GOT3 (cell line): ENCODE measurements at regions not wholly inside any gene's neighbourhood (a gene's known extent, or its start where the extent isn't known, plus 50 kb on each side); places are given as distances from the start of the nearest gene placed in this dataset.

Source experiments
- DNase-seq: peaks from one replicate; lab custom pipeline; 2025; ENCODE audit warnings: mixed read lengths; lab: John Stamatoyannopoulos, UW

- DNase-seq: no peak
These were observed 77.7 kb upstream of the MAP4K3 start for GRCh38 chr2:39514825-39515224.

- no peak for DNase-seq
These were observed 78.3 kb upstream of the MAP4K3 start for GRCh38 chr2:39515273-39515896.

GRCh38 chr2:39515897-39516346 is 78.8 kb upstream of the MAP4K3 start:
- no peak for DNase-seq

- DNase-seq: no peak
These were observed 79.4 kb upstream of the MAP4K3 start for GRCh38 chr2:39516347-39517101.

- no peak for DNase-seq
These were observed 80.0 kb upstream of the MAP4K3 start for GRCh38 chr2:39517102-39517436.

- DNase-seq: no peak
These were observed 80.5 kb upstream of the MAP4K3 start for GRCh38 chr2:39517622-39518021.

GRCh38 chr2:39519886-39520285 is 82.8 kb upstream of the MAP4K3 start:
- DNase-seq: no peak

- no peak for DNase-seq
These were observed 84.9 kb upstream of the MAP4K3 start for GRCh38 chr2:39521876-39522517.

GRCh38 chr2:39522518-39522877 is 85.4 kb upstream of the MAP4K3 start:
- no peak for DNase-seq

GRCh38 chr2:39523308-39524044 is 86.4 kb upstream of the MAP4K3 start:
- no peak for DNase-seq

GRCh38 chr2:39524061-39524460 is 87.0 kb upstream of the MAP4K3 start:
- no peak for DNase-seq

GRCh38 chr2:39524756-39525635 is 87.9 kb upstream of the MAP4K3 start:
- no peak for DNase-seq

- DNase-seq: no peak
These were observed 88.7 kb upstream of the MAP4K3 start for GRCh38 chr2:39525636-39526412.

GRCh38 chr2:39528701-39529100 is 91.6 kb upstream of the MAP4K3 start:
- no peak for DNase-seq

GRCh38 chr2:39529836-39530235 is 92.8 kb upstream of the MAP4K3 start:
- no peak for DNase-seq

GRCh38 chr2:39530411-39530866 is 93.4 kb upstream of the MAP4K3 start:
- DNase-seq: no peak

GRCh38 chr2:39531220-39531777 is 94.2 kb upstream of the MAP4K3 start:
- DNase-seq: no peak

- DNase-seq: no peak
These were observed 95.8 kb upstream of the MAP4K3 start for GRCh38 chr2:39532933-39533332.

- no peak for DNase-seq
These were observed 97.1 kb upstream of the MAP4K3 start for GRCh38 chr2:39534095-39534711.

- no peak for DNase-seq
These were observed 98.6 kb upstream of the MAP4K3 start for GRCh38 chr2:39535636-39536185.
